ENCODE measurements at regions not wholly inside any gene's neighbourhood (a gene's known extent, or its start where the extent isn't known, plus 50 kb on each side); places are given as distances from the start of the nearest gene placed in this dataset.
"Not testable (repeated sequence)": the region's sequence is repeated elsewhere in the genome, so short reads cannot be mapped to it uniquely, and the experiment has no call there.

- DNase-seq = no peak
Observed at GRCh38 chr5:131001507-131001906, 163.5 kb downstream of the HINT1 start.

GRCh38 chr5:131000289-131000688 is 164.8 kb downstream of the HINT1 start:
- no peak for DNase-seq

GRCh38 chr5:130996720-130997119 is 168.3 kb downstream of the HINT1 start:
- DNase-seq = not testable (repeated sequence)

DNA sequence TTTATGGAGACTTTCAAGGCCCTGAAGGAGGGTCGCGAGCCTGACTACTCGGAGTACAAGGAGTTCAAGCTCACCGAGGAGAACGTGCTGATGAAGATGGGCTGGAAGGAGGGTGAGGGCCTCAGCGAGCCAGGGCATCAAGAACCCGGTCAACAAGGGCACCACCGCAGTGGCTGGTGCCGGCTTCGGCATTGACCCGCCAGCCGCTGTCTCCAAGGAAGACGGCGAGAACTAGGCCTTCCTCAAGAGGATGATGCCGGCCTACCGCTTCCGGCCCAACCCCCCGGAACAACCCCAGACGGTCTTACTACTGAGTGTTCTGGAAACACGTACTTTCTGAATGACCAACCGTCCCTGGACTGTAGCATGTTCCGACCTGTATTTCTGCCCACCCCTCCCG is 169.2 kb downstream of the HINT1 start:
- DNase-seq = no peak

DNA sequence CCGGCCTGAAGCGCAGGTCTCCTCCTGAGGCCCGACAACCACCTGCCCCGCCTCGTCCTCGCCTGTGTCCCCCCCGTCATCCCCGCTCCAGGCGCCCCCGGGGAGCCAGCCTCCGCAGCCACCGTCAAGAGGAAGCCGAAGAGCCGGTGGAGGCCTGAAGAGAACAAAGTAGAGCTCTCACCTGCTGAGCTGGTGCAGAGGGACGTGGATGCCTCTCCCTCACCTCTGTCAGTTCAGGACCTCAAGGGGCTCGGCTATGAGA is 169.9 kb downstream of the HINT1 start:
- no peak for DNase-seq

DNA sequence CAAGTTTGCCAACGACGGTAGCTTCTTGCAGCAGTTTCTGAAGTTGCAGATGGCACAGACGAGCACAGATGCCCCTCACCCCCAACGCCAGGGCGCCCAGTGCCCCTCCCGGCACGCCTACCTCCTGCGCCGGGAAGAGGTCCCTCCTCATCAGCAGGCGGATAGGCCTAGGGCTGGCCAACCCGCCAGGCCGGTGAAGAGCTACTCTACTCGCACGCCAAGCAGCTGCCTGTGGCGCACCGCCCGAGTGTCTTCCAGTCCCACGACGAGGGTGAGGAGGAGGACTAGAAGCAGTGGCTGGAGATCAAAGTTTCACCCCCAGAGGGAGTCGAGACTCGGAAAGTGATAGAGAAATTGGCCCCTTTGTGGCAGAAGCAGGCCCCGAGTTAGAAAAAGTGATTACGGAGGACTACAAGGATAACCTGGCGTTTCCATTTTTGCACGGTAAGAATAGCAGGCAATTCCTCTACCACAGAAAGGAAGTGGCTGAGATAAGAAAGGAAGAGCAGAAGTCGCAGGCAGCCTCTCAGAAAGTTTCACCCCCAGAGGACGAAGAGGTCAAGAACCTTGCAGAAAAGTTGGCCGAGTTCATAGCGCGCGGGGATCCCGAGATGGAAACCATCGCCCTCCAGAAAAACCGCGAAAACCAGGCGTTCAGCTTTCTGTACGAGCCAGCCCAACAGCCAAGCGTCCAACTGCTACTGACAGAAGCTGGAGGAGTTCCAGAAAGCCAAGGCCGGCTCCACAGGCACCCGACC is 170.4 kb downstream of the HINT1 start:
- no peak for DNase-seq

DNA sequence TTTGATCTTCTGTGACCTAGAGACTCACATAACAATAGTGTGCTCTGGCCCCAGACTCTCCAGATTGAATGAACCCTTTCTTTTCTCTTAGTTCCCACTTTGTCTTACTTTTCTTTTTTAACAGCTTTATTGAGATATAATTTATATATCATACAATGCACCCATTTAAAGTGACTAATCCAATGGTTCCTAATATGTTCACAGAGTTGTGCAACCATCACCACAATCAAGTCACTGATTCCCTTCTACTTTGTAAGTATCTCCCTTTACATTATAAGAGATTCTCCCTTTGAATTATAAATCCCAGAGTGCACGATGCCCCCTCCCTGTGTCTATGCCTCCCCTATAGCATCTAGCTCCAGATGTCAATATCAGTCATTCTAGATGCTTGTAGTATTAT is 172.4 kb downstream of the HINT1 start:
- DNase-seq = no peak

- DNase-seq = no peak
Observed at GRCh38 chr5:130992095-130992494, 173.0 kb downstream of the HINT1 start.

GRCh38 chr5:130985776-130986175 is 179.3 kb downstream of the HINT1 start:
- DNase-seq = no peak

GRCh38 chr5:130981663-130982062 is 183.4 kb downstream of the HINT1 start:
- no peak for DNase-seq

DNA sequence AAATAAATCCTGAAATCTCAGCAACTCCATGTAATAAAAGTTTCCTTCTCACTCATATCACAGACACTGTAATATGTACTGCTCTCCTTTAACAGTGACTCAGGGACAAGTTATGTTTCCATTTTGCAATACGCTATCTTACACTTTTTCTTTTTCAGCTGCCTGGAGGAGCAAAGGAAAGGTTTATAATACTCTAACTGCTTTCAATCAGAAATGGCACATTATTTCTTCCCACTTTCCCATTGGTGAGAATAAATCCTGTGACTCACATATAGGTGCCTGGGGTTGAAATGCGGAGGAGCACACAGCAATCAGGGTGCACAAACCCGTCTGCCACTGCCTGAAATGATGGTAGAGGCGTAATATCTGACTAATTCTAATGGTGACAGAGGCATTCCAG is 186.6 kb downstream of the HINT1 start:
- no peak for DNase-seq

GRCh38 chr5:130976493-130976892 is 188.6 kb downstream of the HINT1 start:
- DNase-seq = no peak

- DNase-seq = no peak
Observed at GRCh38 chr5:130975847-130976246, 189.2 kb downstream of the HINT1 start.

GRCh38 chr5:130975299-130975698 is 189.8 kb downstream of the HINT1 start:
- DNase-seq = no peak

DNA sequence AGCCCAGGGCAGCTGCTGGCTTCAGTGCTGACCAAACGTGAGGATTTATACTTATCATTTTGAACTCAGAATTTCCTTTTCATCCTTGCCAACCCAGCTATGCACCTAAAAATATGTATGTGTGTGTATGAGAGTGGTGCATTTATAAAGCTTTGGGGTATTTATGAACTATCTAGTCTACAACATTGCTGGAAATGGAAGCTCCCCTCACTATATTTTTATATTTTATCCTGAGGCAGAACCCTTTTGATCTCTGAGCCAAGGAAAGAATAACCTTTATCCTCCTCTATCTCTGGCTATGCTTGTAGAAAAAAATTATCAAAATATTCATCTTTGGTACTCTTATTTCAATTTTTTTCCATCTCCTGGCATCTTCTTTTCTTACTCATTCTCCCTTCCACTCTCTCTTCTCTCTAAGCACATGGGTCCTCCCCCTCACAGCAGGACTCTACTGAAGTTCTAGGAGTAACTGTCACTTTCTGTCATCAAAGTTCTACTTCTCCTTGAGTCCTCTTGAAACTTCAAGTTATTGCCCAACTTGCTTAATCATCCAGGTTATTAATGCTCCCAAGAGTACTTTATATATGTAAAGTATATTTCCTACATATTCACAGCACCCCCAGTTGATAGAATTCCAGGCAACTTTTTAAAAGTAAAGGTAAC is 190.9 kb downstream of the HINT1 start:
- no peak for DNase-seq

GRCh38 chr5:130966990-130967525 is 198.0 kb downstream of the HINT1 start:
- no peak for DNase-seq

DNA sequence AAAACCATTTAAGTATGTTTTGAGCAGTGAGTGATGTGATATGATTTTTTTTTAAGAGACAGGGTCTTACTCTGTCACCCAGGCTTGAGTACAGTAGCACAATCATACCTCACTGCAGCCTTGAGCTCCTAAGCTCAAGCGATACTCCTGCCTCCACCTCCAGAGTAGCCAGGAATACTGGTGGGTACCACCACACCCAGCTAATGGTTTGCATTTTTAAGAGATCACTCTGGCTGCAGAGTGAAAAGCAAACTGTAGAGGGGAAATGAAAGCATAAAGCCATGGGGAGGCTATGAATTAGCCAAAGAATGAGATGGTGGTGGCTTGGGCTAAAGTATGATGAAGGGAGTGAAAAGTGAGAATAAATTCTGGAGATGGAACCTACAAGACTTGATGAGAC is 199.1 kb downstream of the HINT1 start:
- DNase-seq = no peak

- DNase-seq = no peak
Observed at GRCh38 chr5:130965360-130965759, 199.7 kb downstream of the HINT1 start.

- DNase-seq = no peak
Observed at GRCh38 chr5:130964231-130965202, 200.5 kb downstream of the HINT1 start.

DNA sequence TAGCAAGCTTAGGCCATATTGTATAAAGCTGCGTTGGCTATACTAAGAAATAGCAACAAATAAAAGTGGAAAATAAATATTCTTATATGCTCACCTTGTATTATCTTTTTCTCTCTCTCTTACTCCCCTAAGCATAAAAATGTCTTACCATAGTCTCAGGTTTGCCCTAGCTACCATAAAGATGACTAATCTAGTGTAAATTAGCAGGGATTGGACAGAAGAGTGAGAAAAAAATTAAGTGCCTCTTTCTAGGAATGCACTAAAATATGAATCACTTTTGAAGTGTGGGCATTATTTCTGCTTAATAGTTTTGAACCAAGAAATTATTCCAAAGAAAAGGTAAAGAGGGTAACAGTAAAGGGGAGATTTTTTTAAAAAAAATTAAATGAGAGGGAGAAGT is 201.3 kb downstream of the HINT1 start:
- no peak for DNase-seq

DNA sequence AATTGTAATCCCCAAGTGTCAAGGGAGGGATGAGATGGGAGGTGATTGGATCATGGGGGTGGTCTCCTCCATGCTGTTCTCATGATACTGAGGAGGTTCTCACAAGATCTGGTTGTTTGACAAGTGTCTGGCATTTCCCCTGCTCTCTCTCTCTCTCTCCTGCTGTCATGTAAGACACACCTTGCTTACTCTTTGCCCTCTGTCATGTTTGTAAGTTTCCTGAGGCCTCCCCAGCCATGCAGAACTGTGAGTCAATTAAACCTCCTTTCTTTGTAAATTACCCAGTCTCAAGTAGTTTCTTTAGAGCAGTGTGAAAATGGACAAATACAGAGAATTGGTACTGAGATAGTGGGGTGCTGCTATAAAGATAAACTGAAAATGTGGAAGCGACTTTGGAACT is 207.9 kb downstream of the HINT1 start:
- DNase-seq = no peak

GRCh38 chr5:130955041-130955440 is 210.0 kb downstream of the HINT1 start:
- DNase-seq = no peak

DNA sequence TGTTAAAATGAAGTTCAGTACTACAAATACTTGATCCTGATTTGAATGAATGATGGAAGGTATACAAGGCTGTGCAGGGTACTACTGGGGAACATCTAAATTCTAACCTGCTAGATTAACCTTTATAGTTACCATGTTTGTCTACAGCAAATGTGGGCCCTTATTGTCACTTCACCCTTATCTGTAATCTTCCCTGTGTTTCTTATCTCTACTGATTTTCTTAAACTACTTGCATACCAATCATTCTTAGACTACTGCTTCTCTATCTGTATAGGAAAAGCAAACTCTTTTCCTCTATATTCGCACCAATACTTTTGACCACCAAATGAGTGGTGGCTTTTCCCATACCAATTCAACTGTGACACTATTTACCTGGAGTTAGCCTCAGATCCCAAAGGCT is 210.7 kb downstream of the HINT1 start:
- no peak for DNase-seq

- no peak for DNase-seq
Observed at GRCh38 chr5:130939059-130939458, 226.0 kb downstream of the HINT1 start.

All from activated CD8-positive, alpha-beta memory T cell treated with anti-CD3 and anti-CD28 coated beads, Interleukin-2, amount 50 U/mL, for 4 hours (primary cell).